GM23248 (cell line): ENCODE measurements at regions not wholly inside any gene's neighbourhood (a gene's known extent, or its start where the extent isn't known, plus 50 kb on each side); places are given as distances from the start of the nearest gene placed in this dataset.

Source experiments
- EZH2 ChIP-seq: fragments of 200-600 bp; sonication (generic); IDR thresholded peaks from 2 replicates; pipeline ENCODE4 v1.6.1; 2018; ENCODE audit warnings: antibody characterized with exemption, mild to moderate bottlenecking; ENCODE audit not compliant: insufficient read depth, poor library complexity, severe bottlenecking
- EZH2phosphoT487 ChIP-seq: fragments of 200-600 bp; sonication (generic); IDR thresholded peaks from 2 replicates; pipeline ENCODE4 v1.6.1; 2018; ENCODE audit warnings: antibody characterized with exemption, moderate library complexity, mild to moderate bottlenecking, low read depth; ENCODE audit not compliant: insufficient read depth

DNA sequence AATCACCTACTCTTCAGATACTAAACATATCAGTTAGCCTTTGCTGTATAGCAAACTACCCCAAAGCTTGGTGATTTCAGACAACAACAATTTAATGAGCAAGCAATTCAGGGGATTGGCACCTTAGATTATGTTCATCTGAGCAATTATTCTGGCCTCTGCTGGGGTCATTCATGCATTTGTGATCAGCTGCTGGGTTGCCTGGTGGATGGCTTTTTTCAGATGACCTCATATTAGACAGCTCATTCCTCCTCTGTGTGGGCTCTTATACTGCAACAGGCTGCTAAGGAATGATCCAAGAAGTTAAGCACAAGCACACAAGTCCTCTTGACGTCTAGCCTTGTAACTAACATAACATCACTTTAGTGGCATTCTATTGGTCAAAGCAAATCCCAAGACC lies 153.0 kb upstream of the PPP1R2C start:
- no peak for TF ChIP-seq EZH2
- no peak for TF ChIP-seq EZH2phosphoT487
